Body of pancreas (tissue), 4 donors: ENCODE measurements at regions not wholly inside any gene's neighbourhood (a gene's known extent, or its start where the extent isn't known, plus 50 kb on each side); places are given as distances from the start of the nearest gene placed in this dataset.

Experiments
- CTCF ChIP-seq, 7 experiments: fragments of 450-650 bp in 4 of 7; fragments of 200-600 bp in 3 of 7; sonication (generic) in 3 of 7; IDR thresholded peaks; one replicate each; pipeline ENCODE4 v1.5.1; 2016 to 2019; ENCODE audit warnings: antibody characterized with exemption in 7 of 7
- POLR2A ChIP-seq, 3 donors: fragments of 450-650 bp; IDR thresholded peaks; one replicate each; pipeline ENCODE4 v1.6.1; 2016; ENCODE audit warnings: antibody characterized with exemption in 3 of 3, mild to moderate bottlenecking in 2 of 3

GRCh38 chr22:48335442-48336139, 1492.1 kb downstream of the BRD1 start:
- no peak for TF ChIP-seq CTCF (IDR thresholded peaks at IDR 0.05)
- TF ChIP-seq POLR2A (IDR thresholded peaks at IDR 0.05): no peak
